Endothelial cell (in vitro differentiated cells): ENCODE measurements at regions not wholly inside any gene's neighbourhood (a gene's known extent, or its start where the extent isn't known, plus 50 kb on each side); places are given as distances from the start of the nearest gene placed in this dataset.

Source experiments
- DNase-seq: peaks from one replicate; pipeline ENCODE4 v3.0.0; 2021; ENCODE audit warnings: low spot score
- H3K27ac Mint-ChIP-seq: one replicate; pipeline ENCODE4 v1.8.0; 2021; ENCODE audit warnings: mixed read lengths, inconsistent platforms; ENCODE audit not compliant: unreplicated experiment
- H3K27me3 Mint-ChIP-seq: one replicate; pipeline ENCODE4 v1.8.0; 2021; ENCODE audit warnings: mild to moderate bottlenecking, moderate library complexity, mixed read lengths, inconsistent platforms; ENCODE audit not compliant: unreplicated experiment
- H3K36me3 Mint-ChIP-seq: one replicate; pipeline ENCODE4 v1.8.0; 2021; ENCODE audit warnings: mild to moderate bottlenecking, low read depth, mixed read lengths, inconsistent platforms; ENCODE audit not compliant: unreplicated experiment
- H3K4me1 Mint-ChIP-seq: one replicate; pipeline ENCODE4 v1.8.0; 2021; ENCODE audit warnings: mild to moderate bottlenecking, mixed read lengths, inconsistent platforms; ENCODE audit not compliant: unreplicated experiment
- H3K4me3 Mint-ChIP-seq: one replicate; pipeline ENCODE4 v1.8.0; 2021; ENCODE audit warnings: mild to moderate bottlenecking, mixed read lengths, inconsistent platforms; ENCODE audit not compliant: unreplicated experiment
- H3K9me3 Mint-ChIP-seq: one replicate; pipeline ENCODE4 v1.8.0; 2021; ENCODE audit warnings: mixed read lengths, inconsistent platforms; ENCODE audit not compliant: unreplicated experiment
- CTCF ChIP-seq: fragments of 200-600 bp; sonication (generic); IDR thresholded peaks from one replicate; pipeline ENCODE4 v1.5.0; 2021; ENCODE audit warnings: antibody characterized with exemption; ENCODE audit not compliant: unreplicated experiment

- Mint-ChIP-seq H3K36me3 (no peaks in the 10 kb centered on the region), H3K27ac (no peak overlapping the region), H3K27me3 (no peaks in the 10 kb centered on the region), H3K9me3 (no peaks in the 10 kb centered on the region), H3K4me1 (peaks cover 2% of the 10 kb centered on the region), H3K4me3 (no peak overlapping the region)
- no peak for TF ChIP-seq CTCF
- no peak for DNase-seq
Observed at GRCh38 chr9:118975736-118976135, 393.5 kb downstream of the BRINP1 start.

- H3K27me3 Mint-ChIP-seq = no peaks in the 10 kb centered on the region
Observed at GRCh38 chr9:118976160-118976559, 393.1 kb downstream of the BRINP1 start.

GRCh38 chr9:118984607-118985006 lies 384.6 kb downstream of the BRINP1 start:
- H3K4me1 Mint-ChIP-seq = peaks cover 19% of the 10 kb centered on the region
- H3K27ac Mint-ChIP-seq = no peak overlapping the region
- no peak overlapping the region for H3K4me3 Mint-ChIP-seq
- no peaks in the 10 kb centered on the region for H3K9me3 Mint-ChIP-seq
- DNase-seq = no peak
- TF ChIP-seq CTCF = no peak
- peaks cover 1% of the 10 kb centered on the region for H3K27me3 Mint-ChIP-seq
- H3K36me3 Mint-ChIP-seq = no peaks in the 10 kb centered on the region

More at GRCh38 chr9:118976160-118976559, 393.1 kb downstream of the BRINP1 start:
- Mint-ChIP-seq H3K4me1 (peaks cover 4% of the 10 kb centered on the region), H3K27ac (no peak overlapping the region), H3K4me3 (no peak overlapping the region), H3K36me3 (no peaks in the 10 kb centered on the region), H3K9me3 (no peaks in the 10 kb centered on the region)
- no peak for TF ChIP-seq CTCF
- no peak for DNase-seq

- Mint-ChIP-seq H3K27me3 (peaks cover 4% of the 10 kb centered on the region), H3K27ac (no peak overlapping the region), H3K9me3 (no peaks in the 10 kb centered on the region), H3K36me3 (no peaks in the 10 kb centered on the region), H3K4me3 (no peak overlapping the region), H3K4me1 (peaks cover 22% of the 10 kb centered on the region)
- no peak for DNase-seq
- no peak for TF ChIP-seq CTCF
Observed at GRCh38 chr9:118985851-118986250, 383.4 kb downstream of the BRINP1 start.

GRCh38 chr9:118987167-118987566 lies 382.1 kb downstream of the BRINP1 start:
- no peak overlapping the region for H3K27ac Mint-ChIP-seq
- peaks cover 4% of the 10 kb centered on the region for H3K27me3 Mint-ChIP-seq
- no peak for TF ChIP-seq CTCF
- H3K36me3 Mint-ChIP-seq = no peaks in the 10 kb centered on the region
- H3K4me3 Mint-ChIP-seq = no peak overlapping the region
- peaks cover 20% of the 10 kb centered on the region for H3K4me1 Mint-ChIP-seq
- no peak for DNase-seq
- H3K9me3 Mint-ChIP-seq = no peaks in the 10 kb centered on the region
